HG02840 (cell line): ENCODE measurements at regions not wholly inside any gene's neighbourhood (a gene's known extent, or its start where the extent isn't known, plus 50 kb on each side); places are given as distances from the start of the nearest gene placed in this dataset.

ENCODE experiments used
- ATAC-seq: cut with Tn5 transposase; IDR thresholded peaks from one replicate; pipeline ENCODE4 v1.9.1; 2021; ENCODE audit warnings: mild to moderate bottlenecking, moderate library complexity, moderate number of reproducible peaks; ENCODE audit not compliant: unreplicated experiment, low FRiP score

DNA sequence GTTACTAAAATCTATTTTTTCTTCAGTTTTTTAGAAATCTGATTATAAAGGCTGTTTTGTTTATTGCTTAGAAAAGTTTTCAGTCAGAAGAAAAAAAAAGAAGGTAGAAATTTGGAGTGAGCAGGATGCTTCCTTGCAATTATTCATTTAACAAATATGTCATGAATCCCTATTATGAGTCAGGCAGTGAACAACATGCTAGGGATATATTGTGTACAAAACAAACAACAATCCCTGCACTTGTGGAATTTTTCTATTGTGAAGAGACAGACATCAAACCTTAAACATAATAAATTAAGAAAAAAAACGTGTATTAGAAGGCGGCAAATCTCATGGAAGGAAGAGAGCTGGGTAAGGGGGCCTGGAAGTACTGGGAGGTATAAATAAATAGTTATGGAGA, 664.1 kb upstream of the CAMK1G start:
- ATAC-seq: no peak

DNA sequence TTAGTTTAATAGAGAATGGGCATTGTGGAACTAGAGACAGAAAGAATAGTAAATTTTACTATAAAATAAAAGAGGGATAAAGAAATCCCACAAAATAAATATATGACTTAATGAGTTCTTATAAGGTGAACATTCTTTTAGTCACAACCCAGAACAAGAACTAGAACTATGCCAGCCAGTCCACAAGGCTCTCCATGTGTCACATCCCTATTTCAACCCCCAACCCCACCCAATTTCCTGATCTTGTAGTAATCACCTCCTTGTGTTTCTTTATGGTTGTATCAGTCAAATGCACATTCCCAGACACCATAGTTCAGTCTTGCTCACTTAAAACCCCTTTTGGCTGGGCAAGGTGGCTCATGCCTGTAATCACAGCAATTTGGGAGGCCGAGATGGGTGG, 662.3 kb upstream of the CAMK1G start:
- ATAC-seq: no peak

DNA sequence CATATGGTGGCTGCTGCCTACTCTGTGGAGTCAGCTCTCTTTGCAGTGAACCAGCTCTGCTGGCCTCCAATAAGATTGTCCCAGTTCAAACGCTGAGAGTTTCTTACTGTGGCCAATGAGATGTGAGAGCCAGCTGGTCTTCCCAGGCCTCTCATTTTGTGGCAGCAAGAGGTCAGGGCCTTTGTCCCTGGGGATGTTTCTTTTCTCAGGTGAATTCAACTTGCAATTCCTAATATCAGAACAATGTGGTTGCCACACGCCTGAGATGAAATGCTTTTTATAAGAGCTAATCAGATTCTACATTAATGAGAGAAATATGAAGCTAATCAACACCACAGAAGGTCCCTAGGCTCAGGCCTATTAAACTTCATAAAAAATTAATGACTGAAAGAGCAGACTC, 660.1 kb upstream of the CAMK1G start:
- ATAC-seq: no peak

DNA sequence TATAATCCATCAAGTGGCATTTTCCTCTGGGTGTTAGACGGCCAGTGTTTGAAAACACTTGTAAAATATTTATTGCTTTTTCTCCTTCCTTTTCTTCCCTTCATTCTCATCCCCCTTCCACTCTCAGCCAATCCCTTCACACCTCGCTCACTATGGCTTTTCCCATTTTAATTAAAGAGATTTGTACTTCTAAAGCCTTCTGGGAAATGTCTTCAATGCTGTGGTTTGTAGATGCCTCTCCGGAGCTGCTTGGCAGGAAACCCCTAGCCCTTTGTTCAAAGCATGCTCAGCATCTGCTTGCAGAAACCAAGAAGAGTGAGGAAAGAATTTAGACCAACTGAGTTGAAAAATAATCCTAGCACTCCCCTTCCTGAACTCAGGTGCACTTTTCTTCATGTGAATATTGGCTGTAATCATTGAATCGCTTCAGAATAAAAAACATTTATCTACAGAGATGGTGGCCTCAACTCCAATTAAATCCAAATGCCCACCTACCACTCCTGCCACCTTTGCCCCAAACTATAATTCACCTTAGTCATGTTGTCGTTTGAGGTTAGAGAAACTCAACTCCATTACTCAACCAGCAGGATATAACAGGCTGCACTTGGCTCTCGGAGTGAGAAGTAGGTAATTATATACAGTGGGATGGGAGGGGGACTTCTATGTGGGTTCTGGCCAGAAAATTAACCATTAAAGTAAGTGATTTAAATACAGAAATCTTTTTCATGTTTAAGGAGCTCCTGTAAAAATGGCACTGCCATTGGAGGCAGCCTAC, 659.4 kb upstream of the CAMK1G start:
- ATAC-seq: no peak

DNA sequence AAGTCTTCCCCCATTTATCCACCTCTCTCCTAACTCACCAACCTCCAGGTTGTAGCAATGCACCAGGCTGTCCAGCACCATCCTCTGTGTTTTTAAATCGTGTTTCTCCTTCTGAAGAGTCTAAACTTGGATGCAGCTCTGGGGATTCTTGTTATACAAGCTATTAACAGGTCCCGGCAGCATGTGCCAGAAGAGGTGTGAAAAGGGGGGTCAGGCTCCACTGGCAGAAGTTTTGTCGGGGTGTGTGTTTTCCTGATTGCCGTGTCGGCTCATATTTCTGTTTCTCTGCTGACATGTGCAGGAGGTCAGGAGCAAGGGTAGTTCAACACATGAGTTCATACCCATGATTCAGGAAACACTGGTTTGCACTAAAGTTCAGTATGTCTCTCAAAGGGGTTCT, 658.6 kb upstream of the CAMK1G start:
- no peak for ATAC-seq

GRCh38 chr1:208928349-208929010, 655.0 kb upstream of the CAMK1G start:
- ATAC-seq: no peak

GRCh38 chr1:208929575-208929974, 653.9 kb upstream of the CAMK1G start:
- no peak for ATAC-seq

DNA sequence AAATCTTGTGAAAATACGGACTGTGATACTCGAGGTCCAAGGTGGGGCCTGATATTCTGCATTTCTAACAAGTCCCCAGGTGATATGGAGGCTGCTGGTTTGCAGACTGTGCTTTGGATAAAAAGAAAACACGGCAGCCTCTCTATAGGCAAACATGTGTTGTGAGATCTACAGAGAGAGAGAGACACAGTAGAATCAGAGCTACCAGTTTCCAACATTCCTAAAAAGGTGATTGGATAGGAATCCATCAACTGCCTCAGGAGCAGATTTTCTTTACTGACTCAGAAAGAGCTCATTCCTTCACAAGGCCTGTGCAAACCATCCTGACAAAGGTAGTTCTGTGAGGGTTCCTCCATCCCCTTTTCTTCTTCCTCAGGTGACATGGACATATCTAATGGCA, 651.6 kb upstream of the CAMK1G start:
- ATAC-seq: no peak

- no peak for ATAC-seq
Measured at GRCh38 chr1:208933984-208934525, 649.5 kb upstream of the CAMK1G start.

GRCh38 chr1:208934933-208935332, 648.6 kb upstream of the CAMK1G start:
- ATAC-seq: no peak

DNA sequence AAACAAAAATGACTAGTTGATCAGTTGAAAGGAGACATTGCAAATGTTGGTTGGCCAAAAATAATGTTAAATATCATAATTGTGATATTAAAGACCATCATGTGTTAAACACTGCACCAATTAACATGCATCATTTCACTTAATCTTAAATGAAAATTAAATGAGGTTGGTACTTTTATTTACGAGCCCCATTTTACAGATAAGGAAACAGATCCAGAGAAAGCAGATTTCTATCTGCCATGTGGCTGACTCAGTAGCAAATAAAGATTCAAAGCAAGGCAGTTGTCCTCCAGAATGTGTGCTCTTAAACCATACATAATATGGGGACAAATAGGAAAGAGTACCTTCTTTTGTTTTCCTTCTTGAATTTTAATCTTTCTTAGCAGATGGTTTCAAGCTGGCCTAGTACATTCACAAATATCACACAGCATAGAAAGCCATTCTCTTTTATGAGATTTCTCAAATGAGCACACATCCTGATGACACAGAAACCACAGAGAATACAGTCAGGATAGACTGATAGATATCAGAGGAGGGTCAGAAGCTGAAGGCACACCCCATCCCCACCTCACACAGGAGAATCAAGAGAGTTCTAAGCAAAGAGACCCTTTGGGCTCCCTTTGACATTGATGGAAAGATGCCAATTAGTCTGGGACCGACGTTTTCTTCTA, 647.9 kb upstream of the CAMK1G start:
- no peak for ATAC-seq

DNA sequence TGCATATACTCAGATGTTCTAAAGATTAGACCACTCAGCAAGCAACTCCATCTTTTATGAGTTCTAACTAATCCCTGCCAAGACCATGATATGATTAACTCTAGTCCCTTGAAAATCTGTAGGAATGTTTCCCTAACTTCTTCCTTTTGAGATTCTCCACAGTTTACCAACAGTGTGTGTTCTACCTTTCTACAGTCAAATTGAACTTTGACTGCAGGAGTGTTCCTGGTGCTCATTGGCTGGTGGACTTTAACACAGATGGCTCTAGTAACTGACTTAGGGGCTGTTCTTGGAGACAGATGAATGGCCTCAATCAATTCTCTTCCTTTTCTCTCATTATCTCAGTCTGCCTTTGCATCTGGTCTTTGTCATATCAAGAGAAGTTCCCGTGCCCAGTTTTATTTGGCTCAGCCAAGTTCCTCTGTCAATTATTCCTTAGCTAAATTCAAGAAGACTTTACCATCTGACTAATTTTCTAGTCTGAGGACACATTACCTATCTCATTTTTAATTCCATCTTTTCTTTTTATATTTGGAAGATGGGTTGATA, 643.9 kb upstream of the CAMK1G start:
- no peak for ATAC-seq

- no peak for ATAC-seq
Measured at GRCh38 chr1:208942394-208943130, 641.0 kb upstream of the CAMK1G start.

- ATAC-seq: no peak
Measured at GRCh38 chr1:208943291-208943690, 640.2 kb upstream of the CAMK1G start.

GRCh38 chr1:208944981-208945451, 638.5 kb upstream of the CAMK1G start:
- ATAC-seq: no peak

- no peak for ATAC-seq
Measured at GRCh38 chr1:208950206-208950605, 633.3 kb upstream of the CAMK1G start.

- no peak for ATAC-seq
Measured at GRCh38 chr1:208951026-208951525, 632.4 kb upstream of the CAMK1G start.

DNA sequence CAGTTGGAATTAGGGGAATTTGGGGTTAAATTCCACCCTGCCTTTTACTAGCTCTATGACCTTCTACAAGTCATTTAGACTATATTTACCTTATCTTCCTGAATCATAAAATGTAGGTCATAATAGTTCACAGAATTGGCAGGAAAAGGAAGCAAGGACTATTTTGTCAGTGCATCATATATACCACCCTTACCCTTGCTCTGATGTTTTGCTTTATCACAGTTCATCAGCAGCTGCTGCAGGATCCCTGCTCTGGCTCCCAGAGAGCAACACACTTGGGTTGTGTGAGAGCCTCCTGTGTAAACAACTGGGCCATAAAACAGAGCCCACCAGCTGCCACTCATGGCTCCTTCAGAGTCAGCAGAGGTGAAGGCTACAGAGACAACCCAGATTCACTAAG, 631.6 kb upstream of the CAMK1G start:
- ATAC-seq: no peak

DNA sequence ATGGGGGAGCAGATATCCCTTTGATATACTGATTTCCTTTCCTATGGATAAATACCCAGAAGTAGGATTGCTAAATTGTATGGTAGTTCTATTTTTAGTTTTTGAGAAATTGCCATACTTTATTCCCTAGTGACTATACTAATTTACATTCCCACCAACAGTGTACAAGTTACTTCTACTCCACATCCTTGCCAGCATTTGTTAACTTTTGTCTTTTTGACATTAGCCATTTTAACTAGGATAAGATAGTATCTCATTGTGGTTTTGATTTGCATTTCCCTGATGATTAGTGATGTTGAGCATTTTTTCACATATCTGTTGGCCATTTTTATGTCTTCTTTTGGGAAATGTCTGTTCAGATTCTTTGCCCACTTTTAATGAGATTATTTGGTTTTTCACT, 620.6 kb upstream of the CAMK1G start:
- no peak for ATAC-seq

GRCh38 chr1:208965351-208965750, 618.2 kb upstream of the CAMK1G start:
- ATAC-seq: no peak
